ENCODE measurements at regions not wholly inside any gene's neighbourhood (a gene's known extent, or its start where the extent isn't known, plus 50 kb on each side); places are given as distances from the start of the nearest gene placed in this dataset.
A peak's percentile ranks its signal among the peaks of the same experiment; 100 is the strongest.

DNA sequence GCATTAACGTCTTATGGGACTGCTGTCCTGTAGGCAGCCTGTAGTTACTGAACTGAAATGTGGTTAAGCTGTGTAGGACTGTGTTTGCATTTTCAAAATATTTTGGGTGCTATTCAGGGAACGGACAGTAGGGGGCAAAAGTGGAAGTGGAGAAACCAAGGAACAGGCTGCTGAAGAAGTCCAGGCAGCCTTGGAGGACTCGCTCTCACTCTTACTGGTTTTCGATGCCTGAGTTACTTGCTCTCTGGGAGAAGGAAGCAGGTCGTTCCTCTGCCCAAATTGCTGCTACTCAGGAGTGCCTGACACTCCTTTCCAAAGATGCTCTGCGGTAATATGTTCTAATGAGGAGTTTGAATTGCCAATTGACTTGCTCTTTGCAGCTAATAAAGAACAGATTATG lies 64.5 kb upstream of the RBFOX1 start:
- intact Hi-C loops (cut with DNase I), result no loop called here
- TF ChIP-seq, protein P1, sequence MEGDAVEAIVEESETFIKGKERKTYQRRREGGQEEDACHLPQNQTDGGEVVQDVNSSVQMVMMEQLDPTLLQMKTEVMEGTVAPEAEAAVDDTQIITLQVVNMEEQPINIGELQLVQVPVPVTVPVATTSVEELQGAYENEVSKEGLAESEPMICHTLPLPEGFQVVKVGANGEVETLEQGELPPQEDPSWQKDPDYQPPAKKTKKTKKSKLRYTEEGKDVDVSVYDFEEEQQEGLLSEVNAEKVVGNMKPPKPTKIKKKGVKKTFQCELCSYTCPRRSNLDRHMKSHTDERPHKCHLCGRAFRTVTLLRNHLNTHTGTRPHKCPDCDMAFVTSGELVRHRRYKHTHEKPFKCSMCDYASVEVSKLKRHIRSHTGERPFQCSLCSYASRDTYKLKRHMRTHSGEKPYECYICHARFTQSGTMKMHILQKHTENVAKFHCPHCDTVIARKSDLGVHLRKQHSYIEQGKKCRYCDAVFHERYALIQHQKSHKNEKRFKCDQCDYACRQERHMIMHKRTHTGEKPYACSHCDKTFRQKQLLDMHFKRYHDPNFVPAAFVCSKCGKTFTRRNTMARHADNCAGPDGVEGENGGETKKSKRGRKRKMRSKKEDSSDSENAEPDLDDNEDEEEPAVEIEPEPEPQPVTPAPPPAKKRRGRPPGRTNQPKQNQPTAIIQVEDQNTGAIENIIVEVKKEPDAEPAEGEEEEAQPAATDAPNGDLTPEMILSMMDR (IDR thresholded peaks at IDR 0.05), result peak; percentile 41
- Histone ChIP-seq H3K4me3 (no peak overlapping the region), H3K36me3 (no peaks in the 10 kb centered on the region), H3K27me3 (no peaks in the 10 kb centered on the region), H3K4me1 (no peaks in the 10 kb centered on the region), H3K27ac (no peak overlapping the region), H3K9me3 (no peaks in the 10 kb centered on the region), H3K9ac (ENCODE audit: low read depth in 2 of 2, low read length in 2 of 2) (no peak overlapping the region)
- DNase-seq, result peak; percentile 32

DNA sequence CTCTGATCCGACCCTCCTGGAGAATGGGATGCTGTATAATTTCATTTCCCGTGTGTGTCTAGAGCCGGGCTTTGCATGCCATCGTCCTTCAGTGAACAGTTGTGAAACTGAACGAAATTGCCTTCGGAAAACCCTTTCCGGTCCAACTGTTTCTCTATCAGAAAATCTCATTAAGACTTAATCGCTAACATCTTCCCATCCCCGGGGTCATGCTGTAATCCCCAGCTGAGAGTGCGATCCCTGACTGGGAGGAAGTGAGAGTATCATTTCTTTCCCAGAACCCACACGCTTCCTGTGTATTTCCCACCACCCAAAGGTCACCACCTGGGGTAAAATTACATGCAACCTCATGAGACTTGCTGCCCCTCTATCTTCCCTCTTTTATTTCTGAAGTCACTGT lies 75.6 kb upstream of the RBFOX1 start:
- TF ChIP-seq, protein P1 (IDR thresholded peaks at IDR 0.05), result no peak
- intact Hi-C loops (cut with DNase I), result no loop called here

DNA sequence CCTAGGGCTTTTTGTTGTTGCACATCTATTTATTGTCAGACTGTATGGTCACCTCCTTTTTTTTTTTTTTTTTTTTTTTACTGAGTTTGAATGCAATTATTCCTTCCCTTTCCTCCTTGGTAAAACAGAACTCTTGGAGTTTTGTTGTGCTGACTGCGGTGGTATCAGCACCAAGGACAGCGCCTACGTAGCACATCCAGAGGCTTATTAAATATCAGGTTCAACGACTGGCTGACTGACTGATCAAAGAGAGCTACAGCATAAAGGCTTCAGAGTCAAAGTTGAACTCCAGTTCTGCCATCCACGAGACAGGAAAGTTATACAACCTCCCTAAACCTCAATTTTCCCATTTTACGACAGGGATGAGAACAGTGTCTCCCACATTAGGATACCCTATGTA lies 86.1 kb upstream of the RBFOX1 start:
- H3K9ac ChIP-seq (ENCODE audit: low read depth in 2 of 2, low read length in 2 of 2), result no peak overlapping the region
- no peaks in the 10 kb centered on the region for H3K27me3 ChIP-seq
- no peaks in the 10 kb centered on the region for H3K4me1 ChIP-seq
- intact Hi-C loops (cut with DNase I), result no loop called here
- H3K9me3 ChIP-seq, result no peaks in the 10 kb centered on the region
- no peak for DNase-seq
- H3K4me3 ChIP-seq, result no peak overlapping the region
- TF ChIP-seq, protein P1 (IDR thresholded peaks at IDR 0.05), result no peak
- H3K36me3 ChIP-seq, result no peaks in the 10 kb centered on the region
- H3K27ac ChIP-seq, result no peak overlapping the region

More for the DNA sequence above, 75.6 kb upstream of the RBFOX1 start:
- DNase-seq, result no peak
- no peaks in the 10 kb centered on the region for H3K4me1 ChIP-seq
- H3K36me3 ChIP-seq, result no peaks in the 10 kb centered on the region
- H3K4me3 ChIP-seq, result no peak overlapping the region
- no peak overlapping the region for H3K27ac ChIP-seq
- no peak overlapping the region for H3K9ac ChIP-seq (ENCODE audit: low read depth in 2 of 2, low read length in 2 of 2)
- no peaks in the 10 kb centered on the region for H3K9me3 ChIP-seq
- no peaks in the 10 kb centered on the region for H3K27me3 ChIP-seq

DNA sequence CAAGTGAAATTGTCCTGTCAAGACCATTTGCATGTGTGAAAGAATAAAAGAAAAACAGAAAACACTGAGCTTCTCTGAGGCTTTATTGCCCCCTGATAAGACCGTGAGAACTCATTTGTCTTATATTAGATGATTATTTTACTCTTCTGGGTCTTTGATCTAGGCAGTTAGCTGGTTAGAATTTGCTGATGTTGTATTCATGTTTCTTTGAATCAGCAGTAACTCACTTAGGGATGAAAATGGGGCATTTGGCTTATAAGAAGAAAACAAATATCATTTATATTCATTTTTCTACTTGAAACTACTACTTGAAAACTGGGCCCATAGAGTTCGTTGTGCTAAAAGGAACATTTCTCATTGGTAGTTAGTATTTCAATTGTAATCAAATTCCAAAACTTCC lies 93.1 kb upstream of the RBFOX1 start:
- H3K4me3 ChIP-seq, result no peak overlapping the region
- intact Hi-C loops (cut with DNase I), result no loop called here
- no peak for DNase-seq
- H3K9me3 ChIP-seq, result no peaks in the 10 kb centered on the region
- no peaks in the 10 kb centered on the region for H3K4me1 ChIP-seq
- H3K36me3 ChIP-seq, result no peaks in the 10 kb centered on the region
- no peak overlapping the region for H3K27ac ChIP-seq
- no peak overlapping the region for H3K9ac ChIP-seq (ENCODE audit: low read depth in 2 of 2, low read length in 2 of 2)
- H3K27me3 ChIP-seq, result no peaks in the 10 kb centered on the region
- TF ChIP-seq, protein P1 (IDR thresholded peaks at IDR 0.05), result no peak

DNA sequence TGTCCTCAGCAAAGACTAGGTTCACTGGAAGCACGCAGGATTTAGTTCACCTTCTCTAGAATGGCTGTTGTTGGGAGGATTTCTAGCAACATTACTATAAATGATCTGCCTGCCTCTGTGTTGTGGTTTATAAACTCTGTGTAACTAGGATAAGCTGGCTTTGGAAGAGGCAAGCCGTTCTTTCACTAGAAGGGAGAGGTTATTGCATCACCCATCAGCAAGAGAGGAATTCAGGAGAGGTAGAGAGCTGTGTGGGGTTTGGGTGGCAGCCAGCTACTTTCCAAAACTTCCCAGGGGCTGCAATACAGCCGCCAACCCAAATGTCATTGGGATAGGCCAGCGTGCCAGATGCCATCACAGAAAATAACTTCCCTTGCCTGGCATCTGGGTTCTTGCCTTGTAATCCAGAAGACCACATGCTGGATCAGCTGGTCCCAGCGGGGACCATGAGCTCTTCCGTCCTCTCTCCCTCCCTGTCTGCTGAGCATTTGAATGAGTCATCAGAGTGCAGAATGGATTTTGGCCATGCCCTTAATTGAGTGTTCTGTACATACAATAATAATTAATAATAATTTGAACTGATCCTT lies 95.7 kb upstream of the RBFOX1 start:
- no peak for DNase-seq
- intact Hi-C loops (cut with DNase I), result no loop called here
- H3K36me3 ChIP-seq, result no peaks in the 10 kb centered on the region
- TF ChIP-seq, protein P1 (IDR thresholded peaks at IDR 0.05), result no peak
- no peak overlapping the region for H3K9ac ChIP-seq (ENCODE audit: low read depth in 2 of 2, low read length in 2 of 2)
- H3K9me3 ChIP-seq, result no peaks in the 10 kb centered on the region
- H3K27me3 ChIP-seq, result no peaks in the 10 kb centered on the region
- no peak overlapping the region for H3K4me3 ChIP-seq
- no peak overlapping the region for H3K27ac ChIP-seq
- H3K4me1 ChIP-seq, result no peaks in the 10 kb centered on the region

Data from colonic mucosa (tissue), 4 donors.